Pancreas (tissue), 10 donors: ENCODE measurements at regions not wholly inside any gene's neighbourhood (a gene's known extent, or its start where the extent isn't known, plus 50 kb on each side); places are given as distances from the start of the nearest gene placed in this dataset.

Experiments
- ATAC-seq, 4 donors: fragments of 200-7000 bp; cut with Tn5 transposase; one replicate each; pipeline versions ENCODE4 v1.8.0 to v1.9.1; 2020; ENCODE audit warnings: mild to moderate bottlenecking in 4 of 4, moderate library complexity in 4 of 4
- DNase-seq, 6 donors: peaks; one replicate each; pipeline ENCODE4 v3.0.0-alpha.2; 2020
- FAIRE-seq: peaks from 2 replicates; lab custom pipeline; 2012; peaks lifted over from hg19 to GRCh38; lab: Jason Lieb, UNC
- H3K27ac ChIP-seq, 4 donors: fragments of 200-600 bp; sonication (generic); 1 replicate in 3 of 4; 2 replicates in 1 of 4; pipeline versions ENCODE4 v1.5.0 to v1.8.0; 2020
- H3K27me3 ChIP-seq, 4 donors: fragments of 200-600 bp; one replicate each; pipeline ENCODE4 v1.8.0; 2021
- H3K36me3 ChIP-seq, 3 donors: fragments of 200-600 bp; sonication (generic) in 1 of 3; one replicate each; pipeline versions ENCODE4 v1.5.0 to v1.8.0; 2020 to 2021
- H3K4me1 ChIP-seq, 3 donors: fragments of 200-600 bp; one replicate each; pipeline ENCODE4 v1.8.0; 2021
- H3K4me3 ChIP-seq, 4 donors: fragments of 200-600 bp; sonication (generic) in 2 of 4; one replicate each; pipeline versions ENCODE4 v1.5.0 to v1.8.0; 2020 to 2021
- H3K9me3 ChIP-seq, 4 donors: fragments of 200-600 bp; one replicate each; pipeline ENCODE4 v1.8.0; 2021
- WGBS, 2 donors: extraction: QIAGEN DNeasy Blood & Tissue Kit; methylation state at CpG; one replicate each; pipeline ENCODE4 v1.1.7; 2013; 5-methylcytosine and 5-hydroxymethylcytosine counted together
- intact Hi-C, 3 donors: fragments of 100-400 bp; cut with DNase I; formaldehyde crosslinking; loops; one replicate each; pipeline versions ENCODE4 v1.11.1 to v1.14.2; 2022
- TF ChIP-seq, protein P1 (sequence below), 4 donors: fragments of 200-600 bp; sonication (generic) in 3 of 4; IDR thresholded peaks; one replicate each; pipeline versions ENCODE4 v1.5.0 to v1.8.0; 2021; ENCODE audit warnings: antibody characterized with exemption in 4 of 4
- donor health status: healthy with polysubstance abuse.
- donor health status: DM: no; HTN: no; CAD: no; lungs with moderate emphysema.
- donor health status: DM: no; HTN: no; CAD: no.
- donor health status: control.
- donor health status: control.
- donor health status: Bipolar disorder and iron deficiency.
- donor health status: DM: yes; HTN: yes; CAD: no.
- donor health status: DM: no; HTN: no; CAD: no.
- donor health status: DM: no; HTN: no; CAD: no.
- donor health status: DM: yes; HTN: yes; CAD: no.

GRCh38 chr1:177487481-177487880 is 316.7 kb downstream of the BRINP2 start:
- Histone ChIP-seq H3K36me3 (no peaks in the 10 kb centered on the region), H3K27me3 (no peaks in the 10 kb centered on the region), H3K27ac (no peak overlapping the region), H3K9me3 (no peaks in the 10 kb centered on the region), H3K4me1 (no peaks in the 10 kb centered on the region), H3K4me3 (no peak overlapping the region)
- ATAC-seq, result no peak
- DNase-seq, result no peak
- intact Hi-C loops, result no loop called here
- TF ChIP-seq, protein P1, sequence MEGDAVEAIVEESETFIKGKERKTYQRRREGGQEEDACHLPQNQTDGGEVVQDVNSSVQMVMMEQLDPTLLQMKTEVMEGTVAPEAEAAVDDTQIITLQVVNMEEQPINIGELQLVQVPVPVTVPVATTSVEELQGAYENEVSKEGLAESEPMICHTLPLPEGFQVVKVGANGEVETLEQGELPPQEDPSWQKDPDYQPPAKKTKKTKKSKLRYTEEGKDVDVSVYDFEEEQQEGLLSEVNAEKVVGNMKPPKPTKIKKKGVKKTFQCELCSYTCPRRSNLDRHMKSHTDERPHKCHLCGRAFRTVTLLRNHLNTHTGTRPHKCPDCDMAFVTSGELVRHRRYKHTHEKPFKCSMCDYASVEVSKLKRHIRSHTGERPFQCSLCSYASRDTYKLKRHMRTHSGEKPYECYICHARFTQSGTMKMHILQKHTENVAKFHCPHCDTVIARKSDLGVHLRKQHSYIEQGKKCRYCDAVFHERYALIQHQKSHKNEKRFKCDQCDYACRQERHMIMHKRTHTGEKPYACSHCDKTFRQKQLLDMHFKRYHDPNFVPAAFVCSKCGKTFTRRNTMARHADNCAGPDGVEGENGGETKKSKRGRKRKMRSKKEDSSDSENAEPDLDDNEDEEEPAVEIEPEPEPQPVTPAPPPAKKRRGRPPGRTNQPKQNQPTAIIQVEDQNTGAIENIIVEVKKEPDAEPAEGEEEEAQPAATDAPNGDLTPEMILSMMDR (IDR thresholded peaks at IDR 0.05), result no peak
- FAIRE-seq, result no peak
- 24 to 33% methylated on average over 1 of the region's 1 CpG for WGBS, 2 donors

- Histone ChIP-seq H3K4me1 (no peaks in the 10 kb centered on the region), H3K36me3 (no peaks in the 10 kb centered on the region), H3K4me3 (no peak overlapping the region), H3K9me3 (no peaks in the 10 kb centered on the region), H3K27me3 (no peaks in the 10 kb centered on the region), H3K27ac (no peak overlapping the region)
- intact Hi-C loops, result no loop called here
- ATAC-seq (no peak), FAIRE-seq (no peak), DNase-seq (no peak)
- TF ChIP-seq, protein P1 (IDR thresholded peaks at IDR 0.05), result no peak
- 86 to 89% methylated on average over 6 of the region's 6 CpGs for WGBS, 2 donors
These were observed 310.1 kb downstream of the BRINP2 start for GRCh38 chr1:177480741-177481305.

GRCh38 chr1:177479600-177479999 is 308.8 kb downstream of the BRINP2 start:
- H3K27ac ChIP-seq, result no peak overlapping the region
- 68 to 70% methylated on average over 7 of the region's 7 CpGs for WGBS, 2 donors
- no peak for DNase-seq
- intact Hi-C loops, result no loop called here
- H3K4me1 ChIP-seq, result no peaks in the 10 kb centered on the region
- no peaks in the 10 kb centered on the region for H3K36me3 ChIP-seq
- no peak for FAIRE-seq
- TF ChIP-seq, protein P1 (IDR thresholded peaks at IDR 0.05), result no peak
- no peak for ATAC-seq
- no peaks in the 10 kb centered on the region for H3K27me3 ChIP-seq
- no peak overlapping the region for H3K4me3 ChIP-seq
- H3K9me3 ChIP-seq, result no peaks in the 10 kb centered on the region

- no peak overlapping the region for H3K27ac ChIP-seq
- FAIRE-seq (no peak), DNase-seq (no peak), ATAC-seq (no peak)
- 82 to 88% methylated on average over 2 of the region's 2 CpGs for WGBS, 2 donors
- TF ChIP-seq, protein P1 (IDR thresholded peaks at IDR 0.05), result no peak
- H3K36me3 ChIP-seq, result no peaks in the 10 kb centered on the region
- H3K9me3 ChIP-seq, result no peaks in the 10 kb centered on the region
- H3K4me3 ChIP-seq, result no peak overlapping the region
- H3K4me1 ChIP-seq, result no peaks in the 10 kb centered on the region
- no peaks in the 10 kb centered on the region for H3K27me3 ChIP-seq
- intact Hi-C loops, result no loop called here
These were observed 305.9 kb downstream of the BRINP2 start for GRCh38 chr1:177476676-177477075.

DNA sequence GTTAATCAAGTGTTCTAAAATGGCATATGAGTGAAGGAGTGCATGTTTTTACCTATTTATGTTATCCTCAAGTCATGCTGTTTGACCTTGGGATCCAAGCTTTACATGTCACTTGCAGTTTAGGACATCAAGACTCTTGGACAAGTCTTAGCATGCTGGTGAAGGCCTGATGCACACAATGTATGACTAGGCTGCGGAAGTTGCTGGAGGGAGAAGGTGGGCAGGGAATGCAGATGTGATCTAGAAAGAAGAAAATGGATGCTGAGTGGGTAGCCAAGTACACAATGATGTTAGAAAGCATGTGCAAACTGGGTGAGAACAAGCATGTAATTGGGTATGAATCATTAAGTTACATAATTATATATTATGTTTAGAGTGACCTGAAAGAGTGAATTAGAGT is 301.8 kb downstream of the BRINP2 start:
- 85 to 93% methylated on average over 1 of the region's 1 CpG for WGBS, 2 donors
- no peaks in the 10 kb centered on the region for H3K9me3 ChIP-seq
- no peak overlapping the region for H3K4me3 ChIP-seq
- DNase-seq (no peak), FAIRE-seq (no peak), ATAC-seq (no peak)
- TF ChIP-seq, protein P1 (IDR thresholded peaks at IDR 0.05), result no peak
- intact Hi-C loops, result no loop called here
- no peaks in the 10 kb centered on the region for H3K36me3 ChIP-seq
- H3K4me1 ChIP-seq, result no peaks in the 10 kb centered on the region
- no peaks in the 10 kb centered on the region for H3K27me3 ChIP-seq
- no peak overlapping the region for H3K27ac ChIP-seq
